ENCODE measurements at regions not wholly inside any gene's neighbourhood (a gene's known extent, or its start where the extent isn't known, plus 50 kb on each side); places are given as distances from the start of the nearest gene placed in this dataset.

DNA sequence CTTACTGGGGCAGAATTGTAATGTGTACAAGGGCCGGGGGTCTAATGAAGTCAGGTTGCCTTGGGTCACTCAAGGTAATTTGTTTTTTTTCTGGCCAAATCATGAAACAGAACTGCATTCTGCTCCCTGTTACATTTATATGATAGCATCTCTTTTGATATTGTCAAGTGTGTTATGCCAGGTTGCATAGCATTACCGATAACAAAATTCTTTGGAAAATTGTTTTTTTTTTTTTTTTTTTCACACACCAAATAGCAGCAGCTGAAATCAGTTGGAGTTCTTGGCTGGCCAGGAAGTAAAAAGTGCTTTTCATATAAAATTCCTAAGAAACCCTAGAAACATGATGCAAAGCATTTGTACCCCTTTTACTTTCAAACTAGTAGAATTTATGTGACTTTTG, 282.6 kb upstream of the FN1 start:
- H4K20me1 ChIP-seq (ENCODE audit: control insufficient read depth, insufficient read depth), result no peaks in the 10 kb centered on the region
- H3K9me3 ChIP-seq (replicated peaks; ENCODE audit: control insufficient read depth, insufficient read depth, low read length), result no peaks in the 10 kb centered on the region
- RAD21 ChIA-PET (ENCODE audit: unreplicated experiment), result interaction anchor here (1.2 kb wide), 1 partner anchor 37 kb away, joined by 3 read pairs; no protein-coding TSS in a partner anchor
- H3K36me3 ChIP-seq (ENCODE audit: control insufficient read depth in 2 of 2, insufficient read depth in 2 of 2, low read length in 1 of 2), result no peaks in the 10 kb centered on the region
- no peak overlapping the region for H3K4me3 ChIP-seq
- intact Hi-C loops (cut with micrococcal nuclease; ENCODE audit: unreplicated experiment) (no loop called here), in situ Hi-C loops (cut with MboI) (no loop called here)
- no peak overlapping the region for H3K27ac ChIP-seq (ENCODE audit: control insufficient read depth, insufficient read depth)
- BruUV-seq (replicated peaks), result no TSS peak
- no peak overlapping the region for H3K9ac ChIP-seq (ENCODE audit: control insufficient read depth, insufficient read depth, low read length)
- no peaks in the 10 kb centered on the region for H3K79me2 ChIP-seq (ENCODE audit: control insufficient read depth, insufficient read depth, low read length)
- no peaks in the 10 kb centered on the region for H3K4me1 ChIP-seq (ENCODE audit: control insufficient read depth, insufficient read depth, low read length)
- WGBS (ENCODE audit: insufficient coverage, insufficient replicate concordance, low lambda C conversion rate, missing lambda C conversion rate), result 42% methylated on average over 2 of the region's 2 CpGs
- H3K4me2 ChIP-seq (ENCODE audit: control insufficient read depth, insufficient read depth), result no peak overlapping the region
- SMC1A ChIA-PET (ENCODE audit: uncharacterized antibody, unreplicated experiment), result no interaction called here
- TF ChIP-seq WRNIP1 (IDR thresholded peaks at IDR 0.05; ENCODE audit: borderline replicate concordance, low read depth, low read length), result no peak
- no peak for FAIRE-seq
- no peak overlapping the region for H2AFZ ChIP-seq (ENCODE audit: control insufficient read depth, low read depth, low read length)
- CTCF ChIA-PET, result interaction anchor here (1.0 to 2.9 kb wide), 2 partner anchors 11 to 26 kb away, joined by 3 to 11 read pairs; no protein-coding TSS in a partner anchor
- DNase-seq (ENCODE audit: low read depth, low spot score), result no peak
- POLR2A ChIA-PET, result interaction anchor here (0.6 kb wide), 1 partner anchor 25 kb away, joined by 4 read pairs; no protein-coding TSS in a partner anchor
- no peaks in the 10 kb centered on the region for H3K27me3 ChIP-seq (replicated peaks in 1 of 2; ENCODE audit: control insufficient read depth in 2 of 2, insufficient read depth in 2 of 2, low read length in 1 of 2)
- ATAC-seq, result no peak

DNA sequence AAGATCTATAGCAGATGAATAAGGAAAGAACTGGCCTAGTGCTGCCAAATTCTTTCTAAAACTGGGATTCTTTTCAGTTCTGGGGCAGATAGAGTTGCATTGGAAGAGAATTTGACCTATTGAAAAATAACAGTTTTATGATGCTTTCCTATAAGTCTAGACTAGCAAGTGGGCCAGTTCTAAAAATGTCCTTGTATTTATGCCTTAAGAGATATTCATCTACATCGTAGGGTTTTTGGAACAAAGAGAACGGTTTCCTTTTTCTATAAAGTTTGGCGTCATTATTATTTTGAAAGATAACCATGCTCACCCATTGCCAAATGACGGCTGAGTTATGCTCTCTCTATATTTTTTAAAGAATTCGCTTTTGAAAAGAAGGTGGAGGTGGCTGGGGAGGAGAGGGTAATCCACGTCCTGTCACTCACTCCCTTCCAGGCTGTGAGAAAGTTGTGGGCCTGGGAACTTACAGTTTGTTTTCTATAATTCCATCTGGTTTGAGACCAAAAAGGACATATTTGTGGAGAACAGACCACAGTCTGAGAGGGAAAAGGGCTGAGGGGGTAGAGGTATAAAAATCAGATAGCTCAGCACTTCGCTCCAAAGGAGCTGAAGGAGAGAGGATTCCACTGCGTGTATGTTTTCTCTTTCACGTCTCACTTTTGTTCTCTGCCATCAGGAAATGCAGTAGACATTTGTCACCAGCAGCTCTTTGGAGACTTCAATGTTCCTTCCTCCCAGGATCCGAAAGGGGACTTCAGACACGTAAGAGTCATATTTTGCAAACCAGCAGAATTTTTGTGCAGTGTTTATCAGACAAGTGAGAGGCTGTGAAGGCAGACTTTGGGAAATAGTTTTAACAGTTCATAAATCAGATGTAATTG, 281.9 kb upstream of the FN1 start:
- Histone ChIP-seq H3K27ac (ENCODE audit: control insufficient read depth, insufficient read depth) (no peak overlapping the region), H2AFZ (ENCODE audit: control insufficient read depth, low read depth, low read length) (no peak overlapping the region), H3K4me1 (ENCODE audit: control insufficient read depth, insufficient read depth, low read length) (no peaks in the 10 kb centered on the region), H3K4me3 (no peak overlapping the region), H3K9ac (ENCODE audit: control insufficient read depth, insufficient read depth, low read length) (no peak overlapping the region), H3K27me3 (replicated peaks in 1 of 2; ENCODE audit: control insufficient read depth in 2 of 2, insufficient read depth in 2 of 2, low read length in 1 of 2) (no peaks in the 10 kb centered on the region), H3K9me3 (replicated peaks; ENCODE audit: control insufficient read depth, insufficient read depth, low read length) (no peaks in the 10 kb centered on the region), H4K20me1 (ENCODE audit: control insufficient read depth, insufficient read depth) (no peaks in the 10 kb centered on the region), H3K79me2 (ENCODE audit: control insufficient read depth, insufficient read depth, low read length) (no peaks in the 10 kb centered on the region), H3K36me3 (ENCODE audit: control insufficient read depth in 2 of 2, insufficient read depth in 2 of 2, low read length in 1 of 2) (no peaks in the 10 kb centered on the region), H3K4me2 (ENCODE audit: control insufficient read depth, insufficient read depth) (no peak overlapping the region)
- WGBS (ENCODE audit: insufficient coverage, insufficient replicate concordance, low lambda C conversion rate, missing lambda C conversion rate), result 47% methylated on average over 11 of the region's 11 CpGs
- in situ Hi-C loops (cut with MboI), result no loop called here
- DNase-seq (ENCODE audit: low read depth, low spot score) (no peak), FAIRE-seq (no peak), ATAC-seq (no peak)
- no peak for TF ChIP-seq CHD1 (IDR thresholded peaks at IDR 0.05; ENCODE audit: low read depth, low read length)
- TF ChIP-seq, protein P1, sequence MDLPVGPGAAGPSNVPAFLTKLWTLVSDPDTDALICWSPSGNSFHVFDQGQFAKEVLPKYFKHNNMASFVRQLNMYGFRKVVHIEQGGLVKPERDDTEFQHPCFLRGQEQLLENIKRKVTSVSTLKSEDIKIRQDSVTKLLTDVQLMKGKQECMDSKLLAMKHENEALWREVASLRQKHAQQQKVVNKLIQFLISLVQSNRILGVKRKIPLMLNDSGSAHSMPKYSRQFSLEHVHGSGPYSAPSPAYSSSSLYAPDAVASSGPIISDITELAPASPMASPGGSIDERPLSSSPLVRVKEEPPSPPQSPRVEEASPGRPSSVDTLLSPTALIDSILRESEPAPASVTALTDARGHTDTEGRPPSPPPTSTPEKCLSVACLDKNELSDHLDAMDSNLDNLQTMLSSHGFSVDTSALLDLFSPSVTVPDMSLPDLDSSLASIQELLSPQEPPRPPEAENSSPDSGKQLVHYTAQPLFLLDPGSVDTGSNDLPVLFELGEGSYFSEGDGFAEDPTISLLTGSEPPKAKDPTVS (IDR thresholded peaks at IDR 0.05; ENCODE audit: low read depth, low read length), result no peak
- no peak for TF ChIP-seq PAX8 (IDR thresholded peaks at IDR 0.05)
- TF ChIP-seq BRCA1 (IDR thresholded peaks at IDR 0.05; ENCODE audit: low read depth, low read length), result no peak
- TF ChIP-seq, protein P2, sequence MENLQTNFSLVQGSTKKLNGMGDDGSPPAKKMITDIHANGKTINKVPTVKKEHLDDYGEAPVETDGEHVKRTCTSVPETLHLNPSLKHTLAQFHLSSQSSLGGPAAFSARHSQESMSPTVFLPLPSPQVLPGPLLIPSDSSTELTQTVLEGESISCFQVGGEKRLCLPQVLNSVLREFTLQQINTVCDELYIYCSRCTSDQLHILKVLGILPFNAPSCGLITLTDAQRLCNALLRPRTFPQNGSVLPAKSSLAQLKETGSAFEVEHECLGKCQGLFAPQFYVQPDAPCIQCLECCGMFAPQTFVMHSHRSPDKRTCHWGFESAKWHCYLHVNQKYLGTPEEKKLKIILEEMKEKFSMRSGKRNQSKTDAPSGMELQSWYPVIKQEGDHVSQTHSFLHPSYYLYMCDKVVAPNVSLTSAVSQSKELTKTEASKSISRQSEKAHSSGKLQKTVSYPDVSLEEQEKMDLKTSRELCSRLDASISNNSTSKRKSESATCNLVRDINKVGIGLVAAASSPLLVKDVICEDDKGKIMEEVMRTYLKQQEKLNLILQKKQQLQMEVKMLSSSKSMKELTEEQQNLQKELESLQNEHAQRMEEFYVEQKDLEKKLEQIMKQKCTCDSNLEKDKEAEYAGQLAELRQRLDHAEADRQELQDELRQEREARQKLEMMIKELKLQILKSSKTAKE (IDR thresholded peaks at IDR 0.05; ENCODE audit: low read depth, poor library complexity, severe bottlenecking), result no peak
- no peak for TF ChIP-seq GABPA (IDR thresholded peaks at IDR 0.05; ENCODE audit: low read depth)
- no peak for TF ChIP-seq JUNB (IDR thresholded peaks at IDR 0.05)
- no peak for TF ChIP-seq BMI1 (IDR thresholded peaks at IDR 0.05; ENCODE audit: borderline replicate concordance)
- ChIA-PET RAD21 (ENCODE audit: unreplicated experiment) (no interaction called here), CTCF (interaction anchor here (0.6 to 1.0 kb wide), 2 partner anchors 25 to 44 kb away, joined by 3 read pairs; no protein-coding TSS in a partner anchor), SMC1A (ENCODE audit: uncharacterized antibody, unreplicated experiment) (interaction anchor here (1.0 kb wide), 1 partner anchor 339 kb away, joined by 3 read pairs; no protein-coding TSS in a partner anchor), POLR2A (no interaction called here)
- intact Hi-C loops (cut with micrococcal nuclease; ENCODE audit: unreplicated experiment), result no loop called here
- no TSS peak for BruUV-seq (replicated peaks)
